ENCODE measurements at regions not wholly inside any gene's neighbourhood (a gene's known extent, or its start where the extent isn't known, plus 50 kb on each side); places are given as distances from the start of the nearest gene placed in this dataset.
A peak's percentile ranks its signal among the peaks of the same experiment; 100 is the strongest.

- no peak overlapping the region for H3K9ac ChIP-seq (ENCODE audit: low read length in 5 of 5)
- no peaks in the 10 kb centered on the region for H3K36me3 ChIP-seq (ENCODE audit: control insufficient read depth in 5 of 5, insufficient read depth in 5 of 5, low read length in 5 of 5)
- H3K27me3 ChIP-seq (ENCODE audit: control insufficient read depth in 5 of 5, insufficient read depth in 4 of 5, low read length in 5 of 5): no peaks in the 10 kb centered on the region
- peak overlapping the region; percentile 78 for H3K27ac ChIP-seq (ENCODE audit: low read depth, low read length)
- no peak overlapping the region for H3K4me3 ChIP-seq (ENCODE audit: low read depth in 1 of 5, low read length in 5 of 5)
- no peaks in the 10 kb centered on the region for H3K9me3 ChIP-seq (ENCODE audit: control insufficient read depth in 5 of 5, low read length in 5 of 5)
- H3K4me1 ChIP-seq (ENCODE audit: control insufficient read depth in 5 of 5, insufficient read depth in 5 of 5, low read length in 5 of 5): peaks cover 0 to 19% (median 8%) of the 10 kb centered on the region in 5 donors
These were observed 69.5 kb upstream of the ELOVL5 start for GRCh38 chr6:53418288-53418687.

- H3K36me3 ChIP-seq (ENCODE audit: control insufficient read depth in 5 of 5, insufficient read depth in 5 of 5, low read length in 5 of 5): no peaks in the 10 kb centered on the region
- H3K4me3 ChIP-seq (ENCODE audit: low read depth in 1 of 5, low read length in 5 of 5): no peak overlapping the region
- H3K9me3 ChIP-seq (ENCODE audit: control insufficient read depth in 5 of 5, low read length in 5 of 5): no peaks in the 10 kb centered on the region
- peak overlapping the region; percentile 78 for H3K27ac ChIP-seq (ENCODE audit: low read depth, low read length)
- no peak overlapping the region for H3K9ac ChIP-seq (ENCODE audit: low read length in 5 of 5)
- peaks cover under 1 to 30% (median 17%) of the 10 kb centered on the region in 5 donors for H3K4me1 ChIP-seq (ENCODE audit: control insufficient read depth in 5 of 5, insufficient read depth in 5 of 5, low read length in 5 of 5)
- H3K27me3 ChIP-seq (ENCODE audit: control insufficient read depth in 5 of 5, insufficient read depth in 4 of 5, low read length in 5 of 5): no peaks in the 10 kb centered on the region
These were observed 68.4 kb upstream of the ELOVL5 start for GRCh38 chr6:53417141-53417540.

- Histone ChIP-seq H3K27ac (ENCODE audit: low read depth, low read length) (peak overlapping the region; percentile 79), H3K9me3 (ENCODE audit: control insufficient read depth in 5 of 5, low read length in 5 of 5) (no peaks in the 10 kb centered on the region), H3K9ac (ENCODE audit: low read length in 5 of 5) (peak overlapping the region in 1 of 5 donors; percentile 11)
These were observed 64.6 kb upstream of the ELOVL5 start for GRCh38 chr6:53413326-53413725.

GRCh38 chr6:53412751-53413150 is 64.0 kb upstream of the ELOVL5 start:
- peak overlapping the region; percentile 79 for H3K27ac ChIP-seq (ENCODE audit: low read depth, low read length)
- no peaks in the 10 kb centered on the region for H3K27me3 ChIP-seq (ENCODE audit: control insufficient read depth in 5 of 5, insufficient read depth in 4 of 5, low read length in 5 of 5)
- H3K36me3 ChIP-seq (ENCODE audit: control insufficient read depth in 5 of 5, insufficient read depth in 5 of 5, low read length in 5 of 5): no peaks in the 10 kb centered on the region
- peak overlapping the region in 1 of 5 donors; percentile 11 for H3K9ac ChIP-seq (ENCODE audit: low read length in 5 of 5)
- H3K9me3 ChIP-seq (ENCODE audit: control insufficient read depth in 5 of 5, low read length in 5 of 5): no peaks in the 10 kb centered on the region
- no peak overlapping the region for H3K4me3 ChIP-seq (ENCODE audit: low read depth in 1 of 5, low read length in 5 of 5)
- peaks cover 3 to 37% (median 25%) of the 10 kb centered on the region in 5 donors for H3K4me1 ChIP-seq (ENCODE audit: control insufficient read depth in 5 of 5, insufficient read depth in 5 of 5, low read length in 5 of 5)

More at GRCh38 chr6:53413326-53413725, 64.6 kb upstream of the ELOVL5 start:
- Histone ChIP-seq H3K4me3 (ENCODE audit: low read depth in 1 of 5, low read length in 5 of 5) (no peak overlapping the region), H3K36me3 (ENCODE audit: control insufficient read depth in 5 of 5, insufficient read depth in 5 of 5, low read length in 5 of 5) (no peaks in the 10 kb centered on the region), H3K4me1 (ENCODE audit: control insufficient read depth in 5 of 5, insufficient read depth in 5 of 5, low read length in 5 of 5) (peaks cover 3 to 39% (median 29%) of the 10 kb centered on the region in 5 donors), H3K27me3 (ENCODE audit: control insufficient read depth in 5 of 5, insufficient read depth in 4 of 5, low read length in 5 of 5) (no peaks in the 10 kb centered on the region)

- Histone ChIP-seq H3K9ac (ENCODE audit: low read length in 5 of 5) (peak overlapping the region in 1 of 5 donors; percentile 38), H3K36me3 (ENCODE audit: control insufficient read depth in 5 of 5, insufficient read depth in 5 of 5, low read length in 5 of 5) (no peaks in the 10 kb centered on the region), H3K27me3 (ENCODE audit: control insufficient read depth in 5 of 5, insufficient read depth in 4 of 5, low read length in 5 of 5) (no peaks in the 10 kb centered on the region), H3K4me3 (ENCODE audit: low read depth in 1 of 5, low read length in 5 of 5) (no peak overlapping the region), H3K9me3 (ENCODE audit: control insufficient read depth in 5 of 5, low read length in 5 of 5) (no peaks in the 10 kb centered on the region), H3K27ac (ENCODE audit: low read depth, low read length) (peak overlapping the region; percentile 79), H3K4me1 (ENCODE audit: control insufficient read depth in 5 of 5, insufficient read depth in 5 of 5, low read length in 5 of 5) (peaks cover 3 to 31% (median 24%) of the 10 kb centered on the region in 5 donors)
These were observed 63.4 kb upstream of the ELOVL5 start for GRCh38 chr6:53412021-53412715.

- peaks cover 3 to 30% (median 21%) of the 10 kb centered on the region in 5 donors for H3K4me1 ChIP-seq (ENCODE audit: control insufficient read depth in 5 of 5, insufficient read depth in 5 of 5, low read length in 5 of 5)
- H3K9me3 ChIP-seq (ENCODE audit: control insufficient read depth in 5 of 5, low read length in 5 of 5): no peaks in the 10 kb centered on the region
- no peaks in the 10 kb centered on the region for H3K27me3 ChIP-seq (ENCODE audit: control insufficient read depth in 5 of 5, insufficient read depth in 4 of 5, low read length in 5 of 5)
- no peak overlapping the region for H3K9ac ChIP-seq (ENCODE audit: low read length in 5 of 5)
- H3K4me3 ChIP-seq (ENCODE audit: low read depth in 1 of 5, low read length in 5 of 5): no peak overlapping the region
- no peaks in the 10 kb centered on the region for H3K36me3 ChIP-seq (ENCODE audit: control insufficient read depth in 5 of 5, insufficient read depth in 5 of 5, low read length in 5 of 5)
- peak overlapping the region; percentile 79 for H3K27ac ChIP-seq (ENCODE audit: low read depth, low read length)
These were observed 62.7 kb upstream of the ELOVL5 start for GRCh38 chr6:53411451-53411850.

GRCh38 chr6:53410508-53411258 is 61.9 kb upstream of the ELOVL5 start:
- H3K36me3 ChIP-seq (ENCODE audit: control insufficient read depth in 5 of 5, insufficient read depth in 5 of 5, low read length in 5 of 5): no peaks in the 10 kb centered on the region
- no peak overlapping the region for H3K9ac ChIP-seq (ENCODE audit: low read length in 5 of 5)
- peaks cover 3 to 30% (median 21%) of the 10 kb centered on the region in 5 donors for H3K4me1 ChIP-seq (ENCODE audit: control insufficient read depth in 5 of 5, insufficient read depth in 5 of 5, low read length in 5 of 5)
- no peaks in the 10 kb centered on the region for H3K9me3 ChIP-seq (ENCODE audit: control insufficient read depth in 5 of 5, low read length in 5 of 5)
- no peaks in the 10 kb centered on the region for H3K27me3 ChIP-seq (ENCODE audit: control insufficient read depth in 5 of 5, insufficient read depth in 4 of 5, low read length in 5 of 5)
- H3K27ac ChIP-seq (ENCODE audit: low read depth, low read length): peak overlapping the region; percentile 79
- no peak overlapping the region for H3K4me3 ChIP-seq (ENCODE audit: low read depth in 1 of 5, low read length in 5 of 5)

GRCh38 chr6:53408826-53409225 is 60.1 kb upstream of the ELOVL5 start:
- Histone ChIP-seq H3K4me3 (ENCODE audit: low read depth in 1 of 5, low read length in 5 of 5) (no peak overlapping the region), H3K9ac (ENCODE audit: low read length in 5 of 5) (no peak overlapping the region), H3K27me3 (ENCODE audit: control insufficient read depth in 5 of 5, insufficient read depth in 4 of 5, low read length in 5 of 5) (no peaks in the 10 kb centered on the region), H3K4me1 (ENCODE audit: control insufficient read depth in 5 of 5, insufficient read depth in 5 of 5, low read length in 5 of 5) (peaks cover 3 to 30% (median 21%) of the 10 kb centered on the region in 5 donors), H3K27ac (ENCODE audit: low read depth, low read length) (no peak overlapping the region), H3K36me3 (ENCODE audit: control insufficient read depth in 5 of 5, insufficient read depth in 5 of 5, low read length in 5 of 5) (no peaks in the 10 kb centered on the region), H3K9me3 (ENCODE audit: control insufficient read depth in 5 of 5, low read length in 5 of 5) (no peaks in the 10 kb centered on the region)

- H3K27me3 ChIP-seq (ENCODE audit: control insufficient read depth in 5 of 5, insufficient read depth in 4 of 5, low read length in 5 of 5): no peaks in the 10 kb centered on the region
- no peaks in the 10 kb centered on the region for H3K36me3 ChIP-seq (ENCODE audit: control insufficient read depth in 5 of 5, insufficient read depth in 5 of 5, low read length in 5 of 5)
- no peak overlapping the region for H3K9ac ChIP-seq (ENCODE audit: low read length in 5 of 5)
- H3K4me3 ChIP-seq (ENCODE audit: low read depth in 1 of 5, low read length in 5 of 5): no peak overlapping the region
- H3K27ac ChIP-seq (ENCODE audit: low read depth, low read length): no peak overlapping the region
- H3K9me3 ChIP-seq (ENCODE audit: control insufficient read depth in 5 of 5, low read length in 5 of 5): no peaks in the 10 kb centered on the region
- peaks cover 0 to 16% (median 5%) of the 10 kb centered on the region in 5 donors for H3K4me1 ChIP-seq (ENCODE audit: control insufficient read depth in 5 of 5, insufficient read depth in 5 of 5, low read length in 5 of 5)
These were observed 50.2 kb upstream of the ELOVL5 start for GRCh38 chr6:53399027-53399344.

- Histone ChIP-seq H3K4me3 (ENCODE audit: low read depth in 1 of 5, low read length in 5 of 5) (no peak overlapping the region), H3K27me3 (ENCODE audit: control insufficient read depth in 5 of 5, insufficient read depth in 4 of 5, low read length in 5 of 5) (no peaks in the 10 kb centered on the region), H3K36me3 (ENCODE audit: control insufficient read depth in 5 of 5, insufficient read depth in 5 of 5, low read length in 5 of 5) (no peaks in the 10 kb centered on the region), H3K27ac (ENCODE audit: low read depth, low read length) (peak overlapping the region; percentile 63), H3K4me1 (ENCODE audit: control insufficient read depth in 5 of 5, insufficient read depth in 5 of 5, low read length in 5 of 5) (peaks cover 0 to 16% (median 5%) of the 10 kb centered on the region in 5 donors), H3K9me3 (ENCODE audit: control insufficient read depth in 5 of 5, low read length in 5 of 5) (no peaks in the 10 kb centered on the region), H3K9ac (ENCODE audit: low read length in 5 of 5) (no peak overlapping the region)
These were observed 49.7 kb upstream of the ELOVL5 start for GRCh38 chr6:53398247-53399026.
